Activated CD4-positive, alpha-beta T cell treated with anti-CD3 and anti-CD28 coated beads, Interleukin-2, amount 10 ng/mL, durations not matched to agents 24 days and 14 days (primary cell): ENCODE measurements at regions not wholly inside any gene's neighbourhood (a gene's known extent, or its start where the extent isn't known, plus 50 kb on each side); places are given as distances from the start of the nearest gene placed in this dataset.

Source experiments
- DNase-seq: peaks from one replicate; pipeline ENCODE4 v3.0.0; 2022
- H3K27ac Mint-ChIP-seq: one replicate; pipeline ENCODE4 v1.8.0; 2022; ENCODE audit warnings: mild to moderate bottlenecking, mixed read lengths
- H3K27me3 Mint-ChIP-seq: one replicate; pipeline ENCODE4 v1.8.0; 2022; ENCODE audit warnings: mixed read lengths
- H3K36me3 Mint-ChIP-seq: one replicate; pipeline ENCODE4 v1.8.0; 2022; ENCODE audit warnings: low read depth, mild to moderate bottlenecking, mixed read lengths
- H3K4me1 Mint-ChIP-seq: one replicate; pipeline ENCODE4 v1.8.0; 2021; ENCODE audit warnings: mixed read lengths
- H3K4me3 Mint-ChIP-seq: one replicate; pipeline ENCODE4 v1.8.0; 2022; ENCODE audit warnings: mild to moderate bottlenecking, moderate library complexity, mixed read lengths
- H3K9me3 Mint-ChIP-seq: one replicate; pipeline ENCODE4 v1.8.0; 2021; ENCODE audit warnings: mixed read lengths
- intact Hi-C: fragments of 100-400 bp; cut with micrococcal nuclease; formaldehyde crosslinking; loops from one replicate; pipeline ENCODE4 v1.15.1; 2023

DNA sequence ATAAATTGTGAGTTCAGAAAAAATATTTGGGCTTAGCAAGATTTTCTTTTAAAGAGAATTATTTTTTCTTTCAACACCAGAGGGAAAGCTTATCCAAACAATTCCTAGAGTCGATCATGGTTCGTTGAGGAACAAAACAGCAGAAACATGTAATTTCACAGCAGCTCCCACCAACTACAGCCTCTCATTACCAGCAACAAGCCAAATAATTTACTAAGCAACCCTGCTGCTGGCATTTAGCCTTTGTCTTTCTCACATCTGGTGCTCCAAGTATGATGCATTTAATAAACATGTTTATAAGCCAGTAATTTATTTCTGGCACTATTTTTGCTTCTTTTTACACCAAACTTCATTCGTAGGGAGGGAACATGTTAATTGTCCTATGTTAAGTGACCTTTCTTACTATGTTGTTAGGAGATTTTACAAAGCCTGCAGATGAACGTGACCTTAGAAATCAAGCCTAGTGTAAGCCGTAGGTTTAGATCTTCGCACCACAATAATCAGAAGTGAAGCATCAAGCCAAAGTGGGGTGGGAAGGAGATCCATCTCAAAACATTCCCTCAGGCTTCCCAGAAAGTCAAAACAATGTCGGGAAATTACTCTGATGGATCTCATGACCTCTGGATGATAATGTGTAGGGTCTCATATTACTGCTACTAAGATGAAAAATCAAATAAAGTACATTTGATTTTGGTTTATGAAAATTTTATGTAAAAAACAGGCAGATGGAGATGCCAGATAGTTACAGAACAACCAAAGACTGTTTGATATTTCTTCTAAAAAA is 128.4 kb downstream of the RPAP3 start:
- Mint-ChIP-seq H3K4me3 (no peak overlapping the region), H3K27me3 (no peaks in the 10 kb centered on the region), H3K36me3 (no peaks in the 10 kb centered on the region), H3K27ac (no peak overlapping the region), H3K4me1 (peaks cover 18% of the 10 kb centered on the region), H3K9me3 (no peaks in the 10 kb centered on the region)
- no peak for DNase-seq
- intact Hi-C loops: loop anchor here (10.0 kb wide), 1 partner anchor 1023 kb away; no protein-coding TSS in a partner anchor

GRCh38 chr12:47576289-47576945 is 129.4 kb downstream of the RPAP3 start:
- Mint-ChIP-seq H3K9me3 (no peaks in the 10 kb centered on the region), H3K4me3 (no peak overlapping the region), H3K4me1 (peaks cover 18% of the 10 kb centered on the region), H3K27me3 (no peaks in the 10 kb centered on the region), H3K27ac (no peak overlapping the region), H3K36me3 (no peaks in the 10 kb centered on the region)
- no peak for DNase-seq
- intact Hi-C loops: loop anchor here (10.0 kb wide), 1 partner anchor 1022 kb away; no protein-coding TSS in a partner anchor

DNA sequence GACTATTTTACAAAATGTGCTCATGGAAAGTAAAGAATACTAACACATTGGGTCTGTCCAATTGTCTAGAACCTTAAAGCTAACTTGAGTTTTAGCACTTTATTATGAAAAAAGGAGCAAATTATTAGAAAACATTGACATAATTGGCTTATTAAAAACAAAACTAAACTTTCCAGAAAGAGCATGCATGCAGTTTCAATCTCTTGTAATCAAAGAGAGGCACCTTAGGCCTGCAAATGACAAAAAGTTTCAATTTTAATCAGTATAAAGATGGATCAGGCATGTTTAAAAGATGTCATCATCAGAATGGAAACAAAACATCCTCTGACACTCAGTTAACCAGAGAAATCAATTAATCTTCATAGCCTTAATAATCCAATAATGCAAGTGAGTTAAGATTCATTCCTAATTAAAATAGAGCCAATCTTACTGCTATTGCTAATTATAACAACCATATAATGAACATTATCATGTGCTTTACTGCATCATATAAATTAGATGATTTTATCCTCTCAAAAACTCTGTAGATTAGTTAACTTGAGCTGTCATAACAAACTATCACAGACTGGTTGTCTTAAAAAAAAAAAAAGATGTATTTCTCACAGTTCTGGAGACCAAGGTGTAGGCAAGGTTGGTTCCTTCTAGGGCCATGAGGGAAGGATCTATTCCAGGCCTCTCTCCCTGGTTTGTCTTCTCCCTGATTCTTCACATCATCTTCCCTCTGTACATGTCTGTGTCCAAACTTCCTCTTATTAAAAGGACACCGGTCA is 131.4 kb downstream of the RPAP3 start:
- Mint-ChIP-seq H3K36me3 (no peaks in the 10 kb centered on the region), H3K4me3 (no peak overlapping the region), H3K27me3 (no peaks in the 10 kb centered on the region), H3K27ac (peak overlapping the region; percentile 64), H3K4me1 (peaks cover 18% of the 10 kb centered on the region), H3K9me3 (peaks cover 4% of the 10 kb centered on the region)
- no peak for DNase-seq
- intact Hi-C loops: loop anchor here (5.0 to 10.0 kb wide), 3 partner anchors 157 to 1020 kb away; no protein-coding TSS in a partner anchor

DNA sequence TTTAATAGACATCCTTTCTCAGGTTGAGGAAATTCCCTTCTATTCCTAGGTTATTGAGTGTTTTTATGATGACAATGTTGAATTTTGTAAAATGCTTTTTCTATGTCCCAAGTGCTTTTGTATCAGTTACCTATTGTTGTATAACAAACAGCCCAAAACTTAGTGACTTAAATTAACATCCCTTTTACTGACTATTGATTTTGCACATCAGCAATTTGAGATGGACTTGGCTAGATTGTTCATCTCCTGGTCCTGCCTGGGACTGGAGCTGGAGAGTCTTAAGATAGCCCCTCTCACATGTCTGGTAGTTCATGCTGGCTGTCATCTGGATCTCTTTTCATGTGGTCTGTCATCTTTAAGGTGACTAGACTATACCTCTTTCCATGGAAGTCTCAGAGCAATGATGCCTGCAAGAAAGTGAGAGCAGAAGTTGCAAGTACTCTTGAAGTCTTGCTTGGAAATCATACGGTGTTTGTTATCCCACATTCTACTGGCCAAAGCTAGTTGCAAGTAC is 132.6 kb downstream of the RPAP3 start:
- Mint-ChIP-seq H3K4me3 (no peak overlapping the region), H3K27ac (peak overlapping the region; percentile 15), H3K36me3 (no peaks in the 10 kb centered on the region), H3K27me3 (no peaks in the 10 kb centered on the region), H3K4me1 (peaks cover 18% of the 10 kb centered on the region), H3K9me3 (peaks cover 4% of the 10 kb centered on the region)
- no peak for DNase-seq
- intact Hi-C loops: loop anchor here (5.0 to 10.0 kb wide), 3 partner anchors 156 to 1018 kb away; no protein-coding TSS in a partner anchor

GRCh38 chr12:47570151-47570550 is 135.7 kb downstream of the RPAP3 start:
- H3K36me3 Mint-ChIP-seq: no peaks in the 10 kb centered on the region
- peaks cover 4% of the 10 kb centered on the region for H3K9me3 Mint-ChIP-seq
- no peaks in the 10 kb centered on the region for H3K27me3 Mint-ChIP-seq
- H3K4me3 Mint-ChIP-seq: no peak overlapping the region
- no peak overlapping the region for H3K27ac Mint-ChIP-seq
- intact Hi-C loops: loop anchor here (5.0 to 10.0 kb wide), 3 partner anchors 153 to 1015 kb away; no protein-coding TSS in a partner anchor
- peaks cover 13% of the 10 kb centered on the region for H3K4me1 Mint-ChIP-seq
- DNase-seq: no peak

- Mint-ChIP-seq H3K36me3 (no peaks in the 10 kb centered on the region), H3K4me1 (no peaks in the 10 kb centered on the region), H3K4me3 (no peak overlapping the region), H3K9me3 (peaks cover 10% of the 10 kb centered on the region), H3K27me3 (no peaks in the 10 kb centered on the region), H3K27ac (no peak overlapping the region)
- no peak for DNase-seq
- intact Hi-C loops: no loop called here
Observed at GRCh38 chr12:47562201-47562600, 143.6 kb downstream of the RPAP3 start.

GRCh38 chr12:47561746-47562145 is 144.1 kb downstream of the RPAP3 start:
- Mint-ChIP-seq H3K27ac (no peak overlapping the region), H3K9me3 (peaks cover 10% of the 10 kb centered on the region), H3K4me3 (no peak overlapping the region), H3K27me3 (no peaks in the 10 kb centered on the region), H3K36me3 (no peaks in the 10 kb centered on the region), H3K4me1 (no peaks in the 10 kb centered on the region)
- no peak for DNase-seq
- intact Hi-C loops: no loop called here

GRCh38 chr12:47560415-47560814 is 145.4 kb downstream of the RPAP3 start:
- intact Hi-C loops: no loop called here
- DNase-seq: no peak
- no peaks in the 10 kb centered on the region for H3K4me1 Mint-ChIP-seq
- H3K36me3 Mint-ChIP-seq: no peaks in the 10 kb centered on the region
- no peak overlapping the region for H3K27ac Mint-ChIP-seq
- no peaks in the 10 kb centered on the region for H3K27me3 Mint-ChIP-seq
- no peak overlapping the region for H3K4me3 Mint-ChIP-seq
- peaks cover 13% of the 10 kb centered on the region for H3K9me3 Mint-ChIP-seq

- no peak for DNase-seq
Observed at GRCh38 chr12:47558625-47559345, 147.0 kb downstream of the RPAP3 start.

GRCh38 chr12:47557386-47557785 is 148.4 kb downstream of the RPAP3 start:
- intact Hi-C loops: no loop called here
- DNase-seq: no peak
- H3K27me3 Mint-ChIP-seq: no peaks in the 10 kb centered on the region
- no peaks in the 10 kb centered on the region for H3K36me3 Mint-ChIP-seq
- H3K27ac Mint-ChIP-seq: no peak overlapping the region
- no peak overlapping the region for H3K4me3 Mint-ChIP-seq
- H3K9me3 Mint-ChIP-seq: peaks cover 25% of the 10 kb centered on the region
- no peaks in the 10 kb centered on the region for H3K4me1 Mint-ChIP-seq

More at GRCh38 chr12:47558625-47559345, 147.0 kb downstream of the RPAP3 start:
- H3K36me3 Mint-ChIP-seq: no peaks in the 10 kb centered on the region
- no peaks in the 10 kb centered on the region for H3K4me1 Mint-ChIP-seq
- H3K27ac Mint-ChIP-seq: no peak overlapping the region
- peaks cover 21% of the 10 kb centered on the region for H3K9me3 Mint-ChIP-seq
- intact Hi-C loops: no loop called here
- no peak overlapping the region for H3K4me3 Mint-ChIP-seq
- H3K27me3 Mint-ChIP-seq: no peaks in the 10 kb centered on the region

GRCh38 chr12:47556261-47557030 is 149.4 kb downstream of the RPAP3 start:
- Mint-ChIP-seq H3K36me3 (no peaks in the 10 kb centered on the region), H3K27me3 (no peaks in the 10 kb centered on the region), H3K4me1 (no peaks in the 10 kb centered on the region), H3K27ac (no peak overlapping the region), H3K9me3 (peaks cover 26% of the 10 kb centered on the region), H3K4me3 (no peak overlapping the region)
- intact Hi-C loops: no loop called here
- DNase-seq: no peak

GRCh38 chr12:47554046-47554653 is 151.7 kb downstream of the RPAP3 start:
- H3K27me3 Mint-ChIP-seq: no peaks in the 10 kb centered on the region
- no peak overlapping the region for H3K4me3 Mint-ChIP-seq
- no peak for DNase-seq
- H3K4me1 Mint-ChIP-seq: no peaks in the 10 kb centered on the region
- intact Hi-C loops: no loop called here
- no peak overlapping the region for H3K27ac Mint-ChIP-seq
- peaks cover 23% of the 10 kb centered on the region for H3K9me3 Mint-ChIP-seq
- no peaks in the 10 kb centered on the region for H3K36me3 Mint-ChIP-seq
